CD4-positive, alpha-beta memory T cell (primary cell): ENCODE measurements at regions not wholly inside any gene's neighbourhood (a gene's known extent, or its start where the extent isn't known, plus 50 kb on each side); places are given as distances from the start of the nearest gene placed in this dataset.
A peak's percentile ranks its signal among the peaks of the same experiment; 100 is the strongest.
"Not testable (repeated sequence)": the region's sequence is repeated elsewhere in the genome, so short reads cannot be mapped to it uniquely, and the experiment has no call there.

ENCODE experiments used
- CTCF ChIA-PET: fragments of 350-600 bp; sonication (Branson Sonifier 250); formaldehyde crosslinking; loops from one replicate; lab custom pipeline; 2021; ENCODE audit warnings: inconsistent platforms; ENCODE audit not compliant: partially characterized antibody; lab: Charles Lee
- POLR2A ChIA-PET: fragments of 350-600 bp; sonication (Branson Sonifier 250); formaldehyde crosslinking; loops from one replicate; lab custom pipeline; 2021; ENCODE audit not compliant: partially characterized antibody; lab: Charles Lee
- DNase-seq, 5 donors: peaks; one replicate each; pipeline versions ENCODE4 v3.0.0 to v3.0.0-alpha.2; 2020 to 2022; ENCODE audit warnings: mixed read lengths in 1 of 5
- H3K27ac ChIP-seq: one replicate; pipeline ENCODE4 v1.7.0; 2013; ENCODE audit warnings: low read depth, low read length
- H3K27me3 ChIP-seq: 2 replicates; pipeline ENCODE4 v1.7.0; 2013; ENCODE audit warnings: mild to moderate bottlenecking, low read length, moderate library complexity; ENCODE audit not compliant: insufficient read depth
- H3K36me3 ChIP-seq: 2 replicates; pipeline ENCODE4 v1.7.0; 2013; ENCODE audit warnings: mild to moderate bottlenecking, low read length, moderate library complexity; ENCODE audit not compliant: insufficient read depth
- H3K4me1 ChIP-seq: 2 replicates; pipeline ENCODE4 v1.7.0; 2013; ENCODE audit warnings: mild to moderate bottlenecking, low read length, moderate library complexity; ENCODE audit not compliant: insufficient read depth
- H3K4me3 ChIP-seq, 2 donors: one replicate each; pipeline ENCODE4 v1.7.0; 2013; ENCODE audit warnings: low read length in 2 of 2, mild to moderate bottlenecking in 1 of 2
- H3K9me3 ChIP-seq, 2 donors: one replicate each; pipeline ENCODE4 v1.7.0; 2013; ENCODE audit warnings: low read length in 2 of 2, control low read depth in 1 of 2; ENCODE audit not compliant: control insufficient read depth in 1 of 2
- H3K27ac Mint-ChIP-seq, 7 donors: one replicate each; pipeline ENCODE4 v1.8.0; 2020 to 2021; ENCODE audit warnings: mixed read lengths in 7 of 7, mild to moderate bottlenecking in 6 of 7, inconsistent platforms in 3 of 7, moderate library complexity in 3 of 7
- H3K27me3 Mint-ChIP-seq, 2 donors: one replicate each; pipeline ENCODE4 v1.8.0; 2020 to 2021; ENCODE audit warnings: mixed read lengths in 2 of 2
- H3K36me3 Mint-ChIP-seq, 2 donors: one replicate each; pipeline ENCODE4 v1.8.0; 2020 to 2021; ENCODE audit warnings: mixed read lengths in 2 of 2, inconsistent platforms in 1 of 2, mild to moderate bottlenecking in 1 of 2
- H3K4me1 Mint-ChIP-seq, 4 donors: one replicate each; pipeline ENCODE4 v1.8.0; 2020 to 2021; ENCODE audit warnings: mixed read lengths in 4 of 4, mild to moderate bottlenecking in 1 of 4
- H3K4me3 Mint-ChIP-seq, 8 donors: one replicate each; pipeline ENCODE4 v1.8.0; 2020 to 2021; ENCODE audit warnings: mixed read lengths in 8 of 8, mild to moderate bottlenecking in 7 of 8, moderate library complexity in 6 of 8, inconsistent platforms in 3 of 8
- H3K9me3 Mint-ChIP-seq, 8 donors: one replicate each; pipeline ENCODE4 v1.8.0; 2020 to 2021; ENCODE audit warnings: mixed read lengths in 8 of 8, mild to moderate bottlenecking in 5 of 8, inconsistent platforms in 3 of 8, moderate library complexity in 1 of 8
- intact Hi-C: fragments of 100-400 bp; cut with micrococcal nuclease; formaldehyde crosslinking; loops from one replicate; pipeline ENCODE4 v1.15.1; 2023

DNA sequence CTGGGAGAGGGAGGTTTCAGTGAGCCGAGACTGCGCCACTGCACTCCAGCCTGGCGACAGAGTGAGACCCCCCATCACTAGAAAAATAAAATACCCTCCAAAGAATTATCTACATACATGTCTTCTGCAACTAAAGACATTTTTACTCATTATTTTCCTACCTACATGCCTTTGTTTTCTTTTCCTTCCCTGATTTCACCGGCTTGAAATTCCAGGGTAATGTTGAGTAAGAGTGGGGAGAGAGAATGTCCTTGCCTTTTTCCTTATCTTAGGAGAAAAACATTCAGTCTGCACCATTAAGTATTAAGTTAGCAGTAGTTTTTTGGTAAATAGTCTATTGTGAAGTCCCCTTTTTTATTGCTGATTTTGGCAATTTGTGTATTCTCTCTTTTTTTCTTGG, 82.4 kb upstream of the C15orf39 start:
- H3K36me3 Mint-ChIP-seq, POLR2A ChIA-PET, DNase-seq, H3K27me3 ChIP-seq, CTCF ChIA-PET, H3K27ac ChIP-seq, H3K27me3 Mint-ChIP-seq, H3K4me1 Mint-ChIP-seq, H3K4me1 ChIP-seq, H3K9me3 Mint-ChIP-seq, H3K4me3 ChIP-seq, H3K27ac Mint-ChIP-seq, H3K9me3 ChIP-seq, intact Hi-C loops, H3K36me3 ChIP-seq, H3K4me3 Mint-ChIP-seq: not testable (repeated sequence)

DNA sequence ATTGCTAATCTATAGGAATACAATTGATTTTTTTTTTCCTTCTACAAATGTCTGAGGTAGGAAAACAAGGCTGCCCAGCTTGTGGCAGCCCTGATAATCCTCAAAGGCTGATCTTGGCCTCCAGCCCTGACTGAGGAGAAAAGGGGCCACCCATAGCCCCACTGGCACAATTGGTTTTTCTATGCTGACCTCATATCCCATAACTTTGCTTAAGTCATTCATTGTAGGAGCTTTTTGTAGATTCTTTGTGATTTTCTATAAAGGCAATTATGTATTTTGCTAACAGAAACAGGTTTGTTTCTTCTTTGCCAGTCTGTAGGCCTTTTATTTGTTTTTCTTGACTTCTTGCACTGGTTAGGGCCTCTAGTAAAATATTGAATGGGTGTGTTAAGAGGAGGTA, 80.2 kb upstream of the C15orf39 start:
- no peaks in the 10 kb centered on the region for H3K27me3 Mint-ChIP-seq
- H3K36me3 ChIP-seq, result no peaks in the 10 kb centered on the region
- H3K27me3 ChIP-seq, result no peaks in the 10 kb centered on the region
- H3K4me1 ChIP-seq, result no peaks in the 10 kb centered on the region
- no peak overlapping the region for H3K27ac ChIP-seq
- no peaks in the 10 kb centered on the region for H3K9me3 ChIP-seq
- H3K36me3 Mint-ChIP-seq, result no peaks in the 10 kb centered on the region
- H3K4me3 ChIP-seq, result no peak overlapping the region
- no peaks in the 10 kb centered on the region for H3K9me3 Mint-ChIP-seq
- no peak overlapping the region for H3K4me3 Mint-ChIP-seq
- DNase-seq, result no peak
- H3K4me1 Mint-ChIP-seq, result no peaks in the 10 kb centered on the region
- POLR2A ChIA-PET, result no interaction called here
- H3K27ac Mint-ChIP-seq, result no peak overlapping the region
- intact Hi-C loops, result no loop called here
- CTCF ChIA-PET, result no interaction called here

DNA sequence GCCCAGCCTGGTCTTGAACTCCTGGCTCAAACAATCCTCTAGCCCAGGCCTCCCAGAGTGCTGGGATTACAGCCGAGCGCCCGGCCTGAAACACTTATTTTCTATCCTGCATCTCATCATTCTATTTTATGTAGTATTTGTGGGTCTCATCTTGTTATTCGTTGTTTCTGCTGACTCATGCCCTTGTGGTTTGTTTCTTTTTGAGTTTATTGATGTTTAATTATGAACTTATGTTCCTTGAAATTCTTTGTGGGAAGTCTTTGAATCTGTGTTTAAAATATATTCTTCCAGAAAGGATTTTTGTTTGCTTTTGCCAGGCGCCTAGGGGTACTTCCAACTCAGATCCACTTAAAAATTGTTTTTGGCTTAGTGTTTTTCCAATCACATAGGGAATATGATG, 78.3 kb upstream of the C15orf39 start:
- DNase-seq, result no peak
- Mint-ChIP-seq H3K4me1 (no peaks in the 10 kb centered on the region), H3K4me3 (no peak overlapping the region), H3K36me3 (no peaks in the 10 kb centered on the region), H3K27ac (no peak overlapping the region), H3K9me3 (no peaks in the 10 kb centered on the region), H3K27me3 (no peaks in the 10 kb centered on the region)
- H3K36me3 ChIP-seq, result no peaks in the 10 kb centered on the region
- no peaks in the 10 kb centered on the region for H3K4me1 ChIP-seq
- ChIA-PET CTCF (no interaction called here), POLR2A (no interaction called here)
- intact Hi-C loops, result no loop called here
- H3K27ac ChIP-seq, result no peak overlapping the region
- H3K9me3 ChIP-seq, result no peaks in the 10 kb centered on the region
- H3K27me3 ChIP-seq, result no peaks in the 10 kb centered on the region
- no peak overlapping the region for H3K4me3 ChIP-seq

DNA sequence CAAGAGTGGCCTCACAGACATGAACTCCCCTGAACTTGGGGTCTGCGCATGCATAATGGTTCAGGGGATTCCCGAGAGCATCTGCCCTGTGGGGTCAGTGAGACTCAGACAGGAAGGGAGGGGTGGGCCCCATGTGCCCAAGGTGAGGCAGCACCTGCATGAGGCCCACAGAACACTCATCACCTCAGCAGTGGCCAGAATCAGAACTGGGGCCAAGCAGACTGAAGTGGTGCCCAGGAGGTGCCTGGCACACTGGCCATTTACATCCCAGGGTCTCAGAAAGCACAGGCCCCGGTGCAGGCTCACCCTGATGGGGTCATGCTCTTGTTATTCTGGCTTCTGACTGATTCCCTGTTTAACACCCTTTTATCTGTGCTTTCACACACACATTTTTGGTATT, 77.4 kb upstream of the C15orf39 start:
- H3K27ac ChIP-seq, H3K27me3 ChIP-seq, H3K4me3 ChIP-seq, H3K4me3 Mint-ChIP-seq, CTCF ChIA-PET, intact Hi-C loops, DNase-seq, H3K27ac Mint-ChIP-seq, H3K36me3 ChIP-seq, H3K9me3 Mint-ChIP-seq, H3K4me1 ChIP-seq, H3K9me3 ChIP-seq, H3K27me3 Mint-ChIP-seq, POLR2A ChIA-PET, H3K4me1 Mint-ChIP-seq, H3K36me3 Mint-ChIP-seq: not testable (repeated sequence)

DNA sequence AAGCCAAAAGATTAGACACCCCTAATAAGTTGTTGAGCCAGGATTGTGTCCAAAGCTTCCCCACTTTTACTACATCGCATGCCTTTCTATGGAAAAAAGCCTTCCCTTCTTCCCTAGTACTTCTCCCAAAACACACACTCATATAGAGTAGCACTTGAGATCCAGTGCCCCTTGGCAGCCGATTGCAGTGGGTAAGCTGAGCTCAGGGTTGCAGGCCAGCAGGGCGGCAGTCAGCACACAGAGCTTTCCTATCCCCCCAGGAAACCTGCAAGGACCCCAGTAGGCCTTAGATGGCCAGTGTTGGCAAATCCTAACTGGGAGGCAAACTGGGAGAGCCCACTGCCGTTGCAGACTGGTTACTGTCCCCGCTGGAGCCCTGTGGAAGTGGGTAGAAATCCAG, 75.7 kb upstream of the C15orf39 start:
- Mint-ChIP-seq H3K9me3 (no peaks in the 10 kb centered on the region), H3K36me3 (no peaks in the 10 kb centered on the region), H3K4me1 (peaks cover 4 to 14% (median 10%) of the 10 kb centered on the region in 4 donors), H3K27ac (peak overlapping the region in 1 of 7 donors; percentile 62), H3K27me3 (no peaks in the 10 kb centered on the region), H3K4me3 (no peak overlapping the region)
- H3K36me3 ChIP-seq, result no peaks in the 10 kb centered on the region
- no peak overlapping the region for H3K27ac ChIP-seq
- CTCF ChIA-PET, result no interaction called here
- no peaks in the 10 kb centered on the region for H3K9me3 ChIP-seq
- H3K27me3 ChIP-seq, result no peaks in the 10 kb centered on the region
- intact Hi-C loops, result no loop called here
- no peak for DNase-seq
- peaks cover 6% of the 10 kb centered on the region for H3K4me1 ChIP-seq
- POLR2A ChIA-PET, result no interaction called here
- H3K4me3 ChIP-seq, result no peak overlapping the region

DNA sequence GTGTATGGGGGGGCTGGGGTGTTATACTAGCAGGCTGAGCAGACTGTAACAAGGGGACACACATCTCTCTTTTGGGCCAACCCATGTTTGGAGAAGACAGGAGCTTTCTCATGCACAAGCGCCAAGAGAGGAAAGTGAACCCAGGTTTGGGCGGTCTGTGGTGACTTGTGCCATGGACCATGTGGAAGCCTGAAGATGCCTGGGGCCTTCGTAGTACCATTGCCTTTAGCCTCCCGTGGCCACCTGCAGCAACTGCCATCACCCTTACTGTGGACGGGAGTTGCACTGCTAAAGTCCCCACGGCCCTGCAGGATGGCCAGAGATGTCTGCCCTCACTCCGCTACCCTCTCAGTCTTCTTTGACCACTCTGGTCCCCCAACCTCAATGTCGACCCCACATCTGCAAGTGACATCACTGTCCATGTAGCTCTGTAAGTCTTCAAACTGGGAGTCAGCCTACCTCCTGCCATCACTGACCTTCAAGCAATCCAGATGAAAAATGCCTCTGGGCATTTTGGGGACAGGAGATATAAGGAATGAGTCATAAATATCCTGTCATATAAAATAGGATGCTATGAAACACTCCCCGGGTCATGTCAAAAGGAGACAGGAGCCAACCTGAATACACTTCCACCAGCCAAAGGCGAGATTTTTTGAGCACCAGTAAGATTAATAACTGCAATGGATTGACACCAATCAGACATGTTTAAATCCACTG, 74.7 kb upstream of the C15orf39 start:
- Histone ChIP-seq H3K4me1 (peaks cover 12% of the 10 kb centered on the region), H3K27me3 (no peaks in the 10 kb centered on the region), H3K27ac (no peak overlapping the region), H3K9me3 (no peaks in the 10 kb centered on the region), H3K4me3 (no peak overlapping the region), H3K36me3 (no peaks in the 10 kb centered on the region)
- Mint-ChIP-seq H3K27me3 (no peaks in the 10 kb centered on the region), H3K9me3 (no peaks in the 10 kb centered on the region), H3K36me3 (no peaks in the 10 kb centered on the region), H3K4me3 (no peak overlapping the region), H3K27ac (no peak overlapping the region), H3K4me1 (peaks cover 9 to 20% (median 16%) of the 10 kb centered on the region in 4 donors)
- ChIA-PET CTCF (no interaction called here), POLR2A (no interaction called here)
- intact Hi-C loops, result no loop called here
- DNase-seq, result no peak

DNA sequence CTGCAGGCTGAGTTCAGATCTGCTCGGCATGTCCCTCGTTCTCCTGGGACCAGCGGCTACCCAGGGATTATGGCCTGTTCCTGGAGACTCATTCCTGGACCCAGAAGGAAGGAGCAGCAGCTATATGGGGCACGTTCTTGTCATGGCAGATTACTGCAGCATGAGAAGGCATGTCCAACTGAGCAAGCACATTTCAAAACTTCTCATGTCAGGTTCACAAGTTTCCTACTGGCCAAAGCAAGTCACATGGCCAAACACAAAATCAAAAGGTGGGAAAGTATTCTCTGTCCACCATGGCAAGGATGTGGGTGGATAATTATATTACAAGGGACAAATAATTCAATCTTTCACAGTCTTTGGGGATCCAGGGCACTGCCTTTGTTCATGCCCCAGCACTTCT, 71.9 kb upstream of the C15orf39 start:
- no peaks in the 10 kb centered on the region for H3K27me3 ChIP-seq
- H3K4me3 Mint-ChIP-seq, result peak overlapping the region in 2 of 8 donors; percentile 9 to 22
- H3K4me1 Mint-ChIP-seq, result peaks cover 9 to 20% (median 16%) of the 10 kb centered on the region in 4 donors
- no peaks in the 10 kb centered on the region for H3K9me3 Mint-ChIP-seq
- DNase-seq, result no peak
- intact Hi-C loops, result no loop called here
- no peak overlapping the region for H3K27ac ChIP-seq
- H3K4me1 ChIP-seq, result peaks cover 12% of the 10 kb centered on the region
- ChIA-PET POLR2A (interaction anchor here (0.6 to 1.6 kb wide), 2 partner anchors 87 to 712 kb away, joined by 3 read pairs; no protein-coding TSS in a partner anchor), CTCF (no interaction called here)
- H3K36me3 Mint-ChIP-seq, result no peaks in the 10 kb centered on the region
- H3K27me3 Mint-ChIP-seq, result no peaks in the 10 kb centered on the region
- H3K36me3 ChIP-seq, result no peaks in the 10 kb centered on the region
- peak overlapping the region in 2 of 7 donors; percentile 18 to 56 for H3K27ac Mint-ChIP-seq
- no peaks in the 10 kb centered on the region for H3K9me3 ChIP-seq
- no peak overlapping the region for H3K4me3 ChIP-seq
